Uterus (tissue), 2 donors: ENCODE measurements at regions not wholly inside any gene's neighbourhood (a gene's known extent, or its start where the extent isn't known, plus 50 kb on each side); places are given as distances from the start of the nearest gene placed in this dataset.

ENCODE experiments used
- CTCF ChIP-seq, 4 experiments: fragments of 200-600 bp in 2 of 4; fragments of 450-650 bp in 2 of 4; sonication (generic) in 2 of 4; IDR thresholded peaks; one replicate each; pipeline ENCODE4 v1.5.1; 2016 to 2019; ENCODE audit warnings: antibody characterized with exemption in 4 of 4, mild to moderate bottlenecking in 2 of 4, moderate library complexity in 1 of 4
- POLR2A ChIP-seq, 2 donors: fragments of 450-650 bp; IDR thresholded peaks; one replicate each; pipeline ENCODE4 v1.6.1; 2016; ENCODE audit warnings: antibody characterized with exemption in 2 of 2, mild to moderate bottlenecking in 1 of 2, moderate library complexity in 1 of 2

GRCh38 chr5:167503926-167504720 is 787.3 kb upstream of the WWC1 start:
- no peak for TF ChIP-seq CTCF (IDR thresholded peaks at IDR 0.05)
- TF ChIP-seq POLR2A (IDR thresholded peaks at IDR 0.05): no peak
